LoVo (cell line): ENCODE measurements at regions not wholly inside any gene's neighbourhood (a gene's known extent, or its start where the extent isn't known, plus 50 kb on each side); places are given as distances from the start of the nearest gene placed in this dataset.

Experiments
- DNase-seq: peaks from one replicate; pipeline ENCODE4 v3.0.0-alpha.2; 2016; ENCODE audit warnings: low spot score

GRCh38 chr18:57202881-57203280, 56.0 kb downstream of the BOD1L2 start:
- DNase-seq: no peak

GRCh38 chr18:57205641-57206040, 58.8 kb downstream of the BOD1L2 start:
- no peak for DNase-seq

- DNase-seq: no peak
These were observed 60.4 kb downstream of the BOD1L2 start for GRCh38 chr18:57207124-57207916.

GRCh38 chr18:57208047-57208446, 61.2 kb downstream of the BOD1L2 start:
- peak; percentile 5 for DNase-seq

DNA sequence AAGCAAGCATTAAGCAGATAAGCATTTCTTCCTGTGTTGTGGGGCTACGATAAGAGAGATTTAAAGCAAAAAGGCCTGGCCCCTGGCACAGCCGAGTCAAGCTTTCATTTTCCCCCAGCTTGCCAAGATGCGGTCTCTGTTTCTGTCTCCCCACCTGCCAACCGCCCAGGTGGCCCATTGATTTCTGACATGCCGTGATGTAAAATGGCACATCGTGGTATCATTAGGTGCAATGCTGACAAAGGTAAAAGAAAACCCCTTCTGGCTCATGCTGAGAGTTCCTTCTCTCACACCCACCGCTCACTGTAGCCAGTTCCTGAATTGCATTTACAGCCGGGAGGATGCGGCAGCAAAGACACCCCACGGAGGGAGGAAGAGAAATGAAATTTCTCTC, 62.8 kb downstream of the BOD1L2 start:
- DNase-seq: no peak

GRCh38 chr18:57210107-57210715, 63.3 kb downstream of the BOD1L2 start:
- peak; percentile 86 for DNase-seq

- peak; percentile 56 for DNase-seq
These were observed 64.0 kb downstream of the BOD1L2 start for GRCh38 chr18:57210716-57211411.

GRCh38 chr18:57211412-57211750, 64.5 kb downstream of the BOD1L2 start:
- no peak for DNase-seq

- DNase-seq: no peak
These were observed 64.9 kb downstream of the BOD1L2 start for GRCh38 chr18:57211776-57212175.

- DNase-seq: no peak
These were observed 65.8 kb downstream of the BOD1L2 start for GRCh38 chr18:57212678-57213077.

DNA sequence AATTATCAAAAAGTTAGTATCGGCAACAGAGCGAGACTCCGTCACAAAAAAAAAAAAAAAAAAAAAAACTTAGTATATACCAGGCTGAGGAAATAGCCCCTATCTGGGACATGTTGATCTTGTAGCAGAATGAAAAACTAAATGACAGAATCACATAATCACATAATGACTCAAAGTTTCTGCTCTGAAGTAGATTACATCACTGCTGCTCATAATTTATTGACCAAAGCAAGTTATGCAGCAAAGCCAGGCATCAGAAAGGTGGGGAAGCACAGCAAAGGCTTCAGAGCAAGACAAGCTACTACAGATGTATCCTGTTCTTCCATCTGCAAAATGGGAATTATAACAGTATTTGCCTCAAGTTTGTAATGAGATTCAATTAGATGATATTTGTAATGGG, 68.1 kb downstream of the BOD1L2 start:
- DNase-seq: no peak

GRCh38 chr18:57218281-57218680, 71.4 kb downstream of the BOD1L2 start:
- DNase-seq: no peak

- DNase-seq: no peak
These were observed 73.1 kb downstream of the BOD1L2 start for GRCh38 chr18:57219964-57220363.

DNA sequence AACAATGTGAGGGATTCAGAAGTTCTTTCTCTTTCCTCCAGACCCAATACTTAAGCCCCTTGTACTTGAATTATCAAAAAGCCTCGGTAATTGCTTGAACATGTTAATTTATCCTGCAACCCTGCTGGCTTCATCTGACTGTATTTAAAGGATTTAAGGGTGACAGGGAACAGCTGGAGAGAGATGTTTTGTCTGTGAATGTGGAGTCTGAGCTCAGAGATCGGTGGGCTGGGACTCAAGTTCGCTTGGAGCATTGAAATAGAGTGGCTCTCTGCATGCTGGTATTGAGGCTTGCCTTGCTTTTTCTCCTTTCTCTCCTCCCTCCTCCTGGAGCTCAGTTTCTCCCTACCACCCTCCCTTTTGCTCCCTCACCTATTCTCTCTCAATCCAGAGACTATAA, 73.6 kb downstream of the BOD1L2 start:
- no peak for DNase-seq

DNA sequence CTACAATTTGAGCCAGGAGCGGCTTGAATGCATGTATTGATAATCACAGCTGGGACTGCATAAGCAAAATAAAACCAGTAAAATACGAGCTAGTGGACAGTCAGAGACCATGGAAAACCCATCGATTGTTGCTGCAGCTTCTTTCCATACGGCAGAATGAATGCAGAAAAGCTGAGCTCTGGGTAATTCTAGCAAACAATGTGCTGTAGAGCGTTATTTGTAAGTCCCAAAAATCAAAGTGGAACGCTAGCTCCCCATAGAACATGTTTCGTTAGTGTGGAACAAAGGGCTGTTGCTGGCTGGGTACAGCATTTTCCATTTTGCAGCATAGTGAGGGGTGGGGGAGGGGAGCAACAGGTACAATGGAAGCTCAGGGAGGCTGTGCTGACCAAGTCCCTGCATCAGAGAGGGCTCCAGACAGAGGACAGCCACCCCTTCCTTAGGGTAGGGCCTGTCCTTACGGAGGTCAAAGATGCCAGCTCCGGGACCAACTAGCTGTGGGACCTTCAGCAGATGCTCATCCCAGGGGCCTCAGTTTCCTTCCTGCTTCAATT, 74.1 kb downstream of the BOD1L2 start:
- DNase-seq: no peak

DNA sequence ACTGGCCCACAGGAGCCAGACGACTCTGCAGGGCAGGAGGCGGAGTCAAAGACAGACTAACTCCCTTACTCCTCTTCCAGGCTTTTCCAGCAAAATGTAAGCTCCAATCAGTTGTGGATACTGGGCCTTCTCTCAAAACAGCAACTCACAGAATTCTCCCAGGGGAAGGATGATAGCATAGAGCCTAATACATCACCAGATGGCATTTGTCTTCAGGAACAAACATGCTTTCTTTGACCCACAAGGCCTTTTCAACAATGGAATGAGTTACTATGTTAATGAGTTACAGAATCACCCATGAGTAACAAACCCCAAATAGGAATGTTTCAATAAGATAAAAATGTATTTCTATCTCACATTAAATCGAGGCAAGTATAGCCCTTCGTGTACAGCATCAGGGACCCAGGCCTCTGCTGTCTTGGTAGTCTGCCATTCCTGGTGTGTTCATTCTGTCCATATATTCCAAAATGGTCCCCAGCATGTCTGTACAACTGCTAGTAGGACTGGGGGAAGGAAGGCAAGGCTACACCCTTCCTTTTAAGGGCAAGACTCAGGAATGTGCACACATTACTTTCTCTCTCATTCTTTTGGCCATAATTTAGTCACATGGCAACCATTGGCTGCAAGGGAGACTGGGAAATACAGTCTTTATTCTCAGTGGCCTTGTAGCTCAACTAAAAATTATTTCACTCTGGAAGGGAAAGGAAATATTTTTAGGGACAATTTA, 76.4 kb downstream of the BOD1L2 start:
- no peak for DNase-seq

- DNase-seq: no peak
These were observed 84.1 kb downstream of the BOD1L2 start for GRCh38 chr18:57230861-57231585.

DNA sequence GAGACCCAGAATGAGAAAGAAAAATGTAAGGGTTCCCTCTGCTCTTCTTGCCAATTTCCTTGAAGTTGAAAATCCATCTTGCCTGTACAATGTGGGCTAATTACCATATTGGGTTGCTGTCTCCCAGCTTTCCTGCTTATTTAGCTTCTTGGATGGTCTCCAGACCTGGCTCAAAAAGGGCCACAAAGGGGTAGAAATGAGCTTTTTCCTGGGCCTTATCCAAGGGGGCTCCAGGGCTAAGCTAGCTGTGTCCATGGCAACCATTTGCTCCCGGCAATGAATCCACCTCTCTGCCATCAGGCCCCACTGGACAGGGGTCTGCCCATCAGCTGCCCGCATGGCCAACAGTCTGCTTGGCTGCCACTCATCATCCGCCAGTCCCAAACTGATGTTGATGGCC, 85.0 kb downstream of the BOD1L2 start:
- DNase-seq: no peak

DNA sequence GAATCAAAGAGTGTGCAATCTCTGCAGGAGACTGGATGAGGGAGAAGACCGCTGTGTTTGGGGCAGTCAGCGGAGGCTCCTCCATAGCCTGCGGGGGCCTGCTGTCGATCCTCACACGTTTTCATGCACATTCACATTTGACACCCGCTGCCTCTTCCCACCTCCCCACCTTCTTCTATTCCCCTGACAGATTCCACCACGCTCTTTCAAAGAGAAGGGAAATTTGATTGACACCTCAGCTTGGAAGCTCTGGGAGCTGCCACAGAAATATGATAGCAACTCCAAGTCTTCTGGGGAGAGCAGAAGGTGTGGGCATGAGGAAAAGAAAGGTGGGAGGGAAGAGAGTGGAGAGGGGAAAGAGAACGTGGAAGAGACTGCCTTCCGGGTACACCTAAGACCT, 87.5 kb downstream of the BOD1L2 start:
- no peak for DNase-seq

- no peak for DNase-seq
These were observed 95.0 kb downstream of the BOD1L2 start for GRCh38 chr18:57241869-57242268.

DNA sequence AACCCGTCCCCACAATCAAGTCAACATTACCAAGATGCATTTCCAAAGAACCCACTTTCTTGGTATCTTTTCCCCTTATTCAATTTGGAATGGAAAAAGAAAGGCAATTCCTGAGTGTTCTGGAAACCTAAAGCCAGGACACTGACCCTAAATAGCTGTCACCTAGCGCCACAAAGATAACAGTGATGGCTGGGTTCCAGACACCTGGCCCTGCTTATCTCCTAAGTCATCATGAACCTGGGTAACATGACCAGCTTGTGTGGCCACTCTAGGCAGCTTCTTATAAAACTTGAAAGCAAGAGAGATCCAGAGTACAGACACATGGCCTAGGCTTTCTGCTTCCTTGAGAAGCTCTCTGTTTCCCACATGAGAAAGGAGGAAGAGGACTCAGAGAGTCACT, 95.4 kb downstream of the BOD1L2 start:
- DNase-seq: no peak
